ENCODE measurements at regions not wholly inside any gene's neighbourhood (a gene's known extent, or its start where the extent isn't known, plus 50 kb on each side); places are given as distances from the start of the nearest gene placed in this dataset.
"Not testable (repeated sequence)": the region's sequence is repeated elsewhere in the genome, so short reads cannot be mapped to it uniquely, and the experiment has no call there.

GRCh38 chr7:79547132-79547531, 93.7 kb upstream of the MAGI2 start:
- H3K9me3 Mint-ChIP-seq = no peaks in the 10 kb centered on the region
- H3K36me3 Mint-ChIP-seq (ENCODE audit: low read depth) = no peaks in the 10 kb centered on the region

DNA sequence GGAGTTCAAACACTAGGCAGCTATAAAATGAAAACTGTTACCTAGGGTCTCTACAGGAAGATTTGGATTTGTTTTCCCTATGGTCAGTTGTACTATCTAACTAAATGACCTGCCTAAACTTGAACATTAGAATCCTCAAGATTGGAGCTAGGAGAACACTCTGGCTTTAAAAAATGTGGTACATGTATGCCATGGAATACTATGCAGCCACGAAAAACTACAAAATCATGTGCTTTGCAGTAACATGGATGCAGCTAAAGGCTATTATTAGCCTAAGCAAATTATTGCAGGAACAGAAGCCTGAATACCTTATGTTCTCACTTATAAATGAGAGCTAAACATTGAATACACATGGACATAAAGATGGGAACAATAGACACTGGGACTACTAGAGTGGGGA, 87.1 kb upstream of the MAGI2 start:
- no peak overlapping the region for H3K27ac Mint-ChIP-seq
- no peak overlapping the region for H3K4me3 Mint-ChIP-seq
- intact Hi-C loops (cut with micrococcal nuclease) = no loop called here
- no peaks in the 10 kb centered on the region for H3K27me3 Mint-ChIP-seq
- no peaks in the 10 kb centered on the region for H3K4me1 Mint-ChIP-seq (ENCODE audit: low read depth)
- no peaks in the 10 kb centered on the region for H3K36me3 Mint-ChIP-seq (ENCODE audit: low read depth)
- H3K9me3 Mint-ChIP-seq = no peaks in the 10 kb centered on the region

More at GRCh38 chr7:79547132-79547531, 93.7 kb upstream of the MAGI2 start:
- Mint-ChIP-seq H3K27ac (no peak overlapping the region), H3K4me1 (ENCODE audit: low read depth) (no peaks in the 10 kb centered on the region), H3K4me3 (no peak overlapping the region), H3K27me3 (no peaks in the 10 kb centered on the region)
- intact Hi-C loops (cut with micrococcal nuclease) = no loop called here

DNA sequence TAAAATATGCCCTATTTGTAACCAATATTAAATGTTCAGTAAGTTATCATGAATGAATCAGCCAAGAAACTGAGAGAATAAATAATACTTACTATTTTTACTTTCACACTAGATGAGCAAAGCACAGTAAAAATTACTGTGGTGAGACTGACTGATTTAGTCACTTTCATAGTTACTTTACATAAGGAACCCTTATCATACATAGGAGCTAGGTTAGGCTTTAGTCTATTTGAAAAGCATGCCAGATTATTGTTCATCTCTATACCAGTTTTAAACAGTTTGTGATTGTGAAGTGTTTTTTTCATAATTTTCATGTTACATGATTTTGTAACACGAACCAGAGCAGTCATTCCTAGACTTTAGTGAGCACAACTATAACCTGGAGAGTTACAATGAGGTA, 80.7 kb upstream of the MAGI2 start:
- Mint-ChIP-seq H3K9me3 (no peaks in the 10 kb centered on the region), H3K36me3 (ENCODE audit: low read depth) (no peaks in the 10 kb centered on the region), H3K4me3 (no peak overlapping the region), H3K27ac (no peak overlapping the region), H3K27me3 (no peaks in the 10 kb centered on the region), H3K4me1 (ENCODE audit: low read depth) (no peaks in the 10 kb centered on the region)
- intact Hi-C loops (cut with micrococcal nuclease) = no loop called here

GRCh38 chr7:79531905-79532664, 78.6 kb upstream of the MAGI2 start:
- intact Hi-C loops (cut with micrococcal nuclease) = no loop called here
- Mint-ChIP-seq H3K36me3 (ENCODE audit: low read depth) (no peaks in the 10 kb centered on the region), H3K4me3 (no peak overlapping the region), H3K27me3 (no peaks in the 10 kb centered on the region), H3K4me1 (ENCODE audit: low read depth) (no peaks in the 10 kb centered on the region), H3K27ac (no peak overlapping the region), H3K9me3 (no peaks in the 10 kb centered on the region)

DNA sequence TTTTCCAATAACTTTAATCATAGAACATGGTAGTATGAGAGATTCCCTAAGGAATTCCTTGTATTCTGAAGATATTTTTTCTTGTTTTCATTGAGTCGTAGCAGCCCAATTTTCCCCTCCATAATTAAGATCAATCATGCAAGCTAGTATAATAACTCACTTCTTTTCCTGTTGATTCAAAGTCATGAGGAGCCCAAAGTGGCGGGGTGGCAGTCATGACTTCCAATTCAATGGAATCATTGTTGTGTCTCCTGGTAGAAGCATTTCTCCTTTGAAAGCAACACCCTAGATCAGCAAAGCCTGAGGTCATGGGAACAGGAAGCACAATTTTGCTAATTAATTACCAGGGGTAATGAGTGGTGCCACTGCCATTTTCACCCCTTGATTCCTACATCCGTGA, 77.6 kb upstream of the MAGI2 start:
- intact Hi-C loops (cut with micrococcal nuclease) = no loop called here
- Mint-ChIP-seq H3K27ac (no peak overlapping the region), H3K27me3 (no peaks in the 10 kb centered on the region)

GRCh38 chr7:79529881-79530235, 76.4 kb upstream of the MAGI2 start:
- intact Hi-C loops (cut with micrococcal nuclease) = no loop called here
- no peaks in the 10 kb centered on the region for H3K4me1 Mint-ChIP-seq (ENCODE audit: low read depth)
- no peak overlapping the region for H3K4me3 Mint-ChIP-seq
- no peaks in the 10 kb centered on the region for H3K36me3 Mint-ChIP-seq (ENCODE audit: low read depth)
- H3K9me3 Mint-ChIP-seq = no peaks in the 10 kb centered on the region
- no peak overlapping the region for H3K27ac Mint-ChIP-seq
- H3K27me3 Mint-ChIP-seq = no peaks in the 10 kb centered on the region

More for the DNA sequence above, 77.6 kb upstream of the MAGI2 start:
- Mint-ChIP-seq H3K4me3 (no peak overlapping the region), H3K4me1 (ENCODE audit: low read depth) (no peaks in the 10 kb centered on the region), H3K36me3 (ENCODE audit: low read depth) (no peaks in the 10 kb centered on the region), H3K9me3 (no peaks in the 10 kb centered on the region)

GRCh38 chr7:79529214-79529880, 75.9 kb upstream of the MAGI2 start:
- Mint-ChIP-seq H3K4me3 (no peak overlapping the region), H3K27me3 (no peaks in the 10 kb centered on the region), H3K4me1 (ENCODE audit: low read depth) (no peaks in the 10 kb centered on the region), H3K9me3 (no peaks in the 10 kb centered on the region), H3K27ac (no peak overlapping the region), H3K36me3 (ENCODE audit: low read depth) (no peaks in the 10 kb centered on the region)
- intact Hi-C loops (cut with micrococcal nuclease) = no loop called here

DNA sequence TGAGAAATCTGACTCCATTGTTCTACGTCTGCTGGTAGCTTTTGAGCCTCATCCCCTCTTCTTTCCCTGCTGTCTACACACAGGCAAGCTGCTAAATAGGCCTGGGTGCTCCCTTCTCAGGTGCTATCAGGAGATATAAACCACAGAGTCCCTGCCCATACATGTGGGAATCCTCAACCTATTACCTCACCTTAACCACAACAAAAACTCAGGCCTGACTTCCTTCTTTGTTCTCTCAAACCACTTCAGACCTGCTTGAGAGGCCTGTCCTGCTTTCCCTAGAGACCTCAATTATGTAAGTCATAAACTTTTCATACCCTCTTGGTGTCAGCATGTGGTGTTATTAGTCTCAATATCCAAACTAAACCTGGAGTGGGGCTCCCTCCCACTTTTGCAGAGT, 75.0 kb upstream of the MAGI2 start:
- no peaks in the 10 kb centered on the region for H3K9me3 Mint-ChIP-seq
- H3K4me1 Mint-ChIP-seq (ENCODE audit: low read depth) = no peaks in the 10 kb centered on the region
- no peaks in the 10 kb centered on the region for H3K27me3 Mint-ChIP-seq
- H3K36me3 Mint-ChIP-seq (ENCODE audit: low read depth) = no peaks in the 10 kb centered on the region
- intact Hi-C loops (cut with micrococcal nuclease) = no loop called here
- H3K4me3 Mint-ChIP-seq = no peak overlapping the region
- H3K27ac Mint-ChIP-seq = no peak overlapping the region

DNA sequence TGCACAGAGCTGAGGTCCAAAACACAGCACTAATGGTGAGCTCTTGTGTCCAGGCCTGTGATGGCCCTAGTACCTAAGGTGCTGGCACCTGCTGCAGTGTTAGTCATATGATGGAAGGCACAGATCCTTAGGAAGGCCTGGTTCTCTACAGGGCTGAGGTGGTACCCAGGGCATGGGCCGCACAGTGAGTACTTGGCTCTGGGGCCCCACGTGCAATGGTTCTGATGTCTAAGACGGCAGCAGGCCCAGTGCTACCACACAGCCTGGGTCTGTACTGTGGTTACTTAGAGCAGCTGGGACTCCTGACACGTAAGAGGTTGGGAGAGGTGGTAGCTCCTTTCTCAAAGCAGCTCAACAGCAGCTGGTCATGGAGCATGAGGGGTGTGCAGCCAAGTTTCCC, 70.6 kb upstream of the MAGI2 start:
- H3K9me3 Mint-ChIP-seq = no peaks in the 10 kb centered on the region
- no peaks in the 10 kb centered on the region for H3K27me3 Mint-ChIP-seq
- H3K4me1 Mint-ChIP-seq (ENCODE audit: low read depth) = no peaks in the 10 kb centered on the region
- no peaks in the 10 kb centered on the region for H3K36me3 Mint-ChIP-seq (ENCODE audit: low read depth)
- no peak overlapping the region for H3K4me3 Mint-ChIP-seq
- no peak overlapping the region for H3K27ac Mint-ChIP-seq
- intact Hi-C loops (cut with micrococcal nuclease) = no loop called here

DNA sequence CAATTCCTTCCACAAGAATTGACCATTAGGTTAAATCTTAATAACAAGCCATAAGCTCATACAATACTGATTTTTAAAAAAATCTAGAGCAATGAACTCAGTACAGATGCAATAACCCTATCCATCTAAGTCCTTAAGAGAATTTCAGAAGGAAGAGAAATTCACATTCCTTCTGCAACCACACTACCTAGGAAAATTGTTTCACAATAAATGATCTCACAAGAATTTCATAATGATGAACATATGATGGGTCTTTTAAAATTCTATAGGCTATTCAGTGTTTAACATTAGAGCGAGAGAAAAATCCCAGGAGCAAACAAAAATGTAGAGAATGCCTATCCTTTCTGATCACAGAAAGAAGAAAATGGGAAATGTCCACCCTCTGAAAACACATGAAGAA, 70.0 kb upstream of the MAGI2 start:
- Mint-ChIP-seq H3K4me1 (ENCODE audit: low read depth) (no peaks in the 10 kb centered on the region), H3K36me3 (ENCODE audit: low read depth) (no peaks in the 10 kb centered on the region), H3K27ac (no peak overlapping the region), H3K4me3 (no peak overlapping the region), H3K27me3 (no peaks in the 10 kb centered on the region), H3K9me3 (no peaks in the 10 kb centered on the region)
- intact Hi-C loops (cut with micrococcal nuclease) = no loop called here

GRCh38 chr7:79520543-79520942, 67.1 kb upstream of the MAGI2 start:
- H3K27ac Mint-ChIP-seq = no peak overlapping the region
- intact Hi-C loops (cut with micrococcal nuclease) = no loop called here
- no peaks in the 10 kb centered on the region for H3K9me3 Mint-ChIP-seq
- no peaks in the 10 kb centered on the region for H3K27me3 Mint-ChIP-seq
- no peaks in the 10 kb centered on the region for H3K36me3 Mint-ChIP-seq (ENCODE audit: low read depth)
- H3K4me1 Mint-ChIP-seq (ENCODE audit: low read depth) = no peaks in the 10 kb centered on the region
- no peak overlapping the region for H3K4me3 Mint-ChIP-seq

DNA sequence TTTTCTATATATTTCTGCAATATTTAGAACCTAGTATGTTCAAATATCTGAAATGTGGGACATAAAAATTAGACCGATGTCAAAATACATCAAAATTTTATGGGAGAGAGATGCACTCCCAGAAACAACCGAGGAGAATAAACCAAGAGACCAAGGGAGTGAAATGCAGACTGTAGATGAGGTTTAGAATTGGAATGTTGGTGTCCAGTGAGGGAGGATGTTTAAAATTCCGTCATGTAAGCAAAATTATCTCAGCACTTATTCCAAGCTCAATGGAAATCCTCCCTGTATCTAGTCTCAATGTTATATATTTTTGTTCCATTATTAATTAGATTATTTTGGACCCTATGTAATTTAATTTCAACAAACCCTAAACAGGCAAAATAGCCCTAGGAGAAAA, 61.9 kb upstream of the MAGI2 start:
- Mint-ChIP-seq H3K9me3 (peaks cover 8% of the 10 kb centered on the region), H3K27me3 (no peaks in the 10 kb centered on the region), H3K36me3 (ENCODE audit: low read depth) (no peaks in the 10 kb centered on the region), H3K27ac (no peak overlapping the region), H3K4me1 (ENCODE audit: low read depth) (no peaks in the 10 kb centered on the region), H3K4me3 (no peak overlapping the region)
- intact Hi-C loops (cut with micrococcal nuclease) = no loop called here

DNA sequence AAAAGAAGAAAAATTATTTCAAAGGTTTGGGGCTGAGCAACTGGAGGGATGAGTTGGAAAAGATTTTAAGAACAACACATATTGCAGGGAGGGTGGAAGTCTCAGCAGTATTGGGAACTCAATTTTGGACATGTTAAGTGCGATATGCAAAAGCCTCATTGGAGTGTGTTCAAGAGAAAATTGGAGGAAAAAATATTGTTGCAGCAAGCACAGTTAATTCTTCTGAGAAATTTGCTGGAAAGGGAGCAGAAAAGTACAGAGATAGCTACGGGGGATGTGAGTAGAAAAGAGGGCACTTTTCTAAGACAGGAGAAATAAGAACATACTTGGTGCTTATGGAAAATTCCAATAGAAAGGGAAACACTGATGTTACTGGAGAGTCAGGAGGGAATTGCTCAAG, 59.8 kb upstream of the MAGI2 start:
- H3K4me3 Mint-ChIP-seq = no peak overlapping the region
- peaks cover 8% of the 10 kb centered on the region for H3K9me3 Mint-ChIP-seq
- no peaks in the 10 kb centered on the region for H3K27me3 Mint-ChIP-seq
- no peaks in the 10 kb centered on the region for H3K36me3 Mint-ChIP-seq (ENCODE audit: low read depth)
- H3K27ac Mint-ChIP-seq = no peak overlapping the region
- H3K4me1 Mint-ChIP-seq (ENCODE audit: low read depth) = no peaks in the 10 kb centered on the region
- intact Hi-C loops (cut with micrococcal nuclease) = no loop called here

GRCh38 chr7:79512261-79512660, 58.8 kb upstream of the MAGI2 start:
- no peak overlapping the region for H3K27ac Mint-ChIP-seq
- H3K36me3 Mint-ChIP-seq (ENCODE audit: low read depth) = no peaks in the 10 kb centered on the region
- H3K27me3 Mint-ChIP-seq = no peaks in the 10 kb centered on the region
- no peaks in the 10 kb centered on the region for H3K4me1 Mint-ChIP-seq (ENCODE audit: low read depth)
- intact Hi-C loops (cut with micrococcal nuclease) = no loop called here
- H3K9me3 Mint-ChIP-seq = peaks cover 8% of the 10 kb centered on the region
- no peak overlapping the region for H3K4me3 Mint-ChIP-seq

GRCh38 chr7:79511056-79511455, 57.6 kb upstream of the MAGI2 start:
- intact Hi-C loops (cut with micrococcal nuclease); H3K4me3 Mint-ChIP-seq; H3K27me3 Mint-ChIP-seq; H3K27ac Mint-ChIP-seq; H3K36me3 Mint-ChIP-seq (ENCODE audit: low read depth); H3K4me1 Mint-ChIP-seq (ENCODE audit: low read depth); H3K9me3 Mint-ChIP-seq: not testable (repeated sequence)
